A673 (cell line): ENCODE measurements at regions not wholly inside any gene's neighbourhood (a gene's known extent, or its start where the extent isn't known, plus 50 kb on each side); places are given as distances from the start of the nearest gene placed in this dataset.
"Not testable (repeated sequence)": the region's sequence is repeated elsewhere in the genome, so short reads cannot be mapped to it uniquely, and the experiment has no call there.

Experiments
- BruUV-seq: library from RNA; stranded (reverse); fragments of 400-500 nt; replicated peaks from 2 replicates; lab custom pipeline; 2021; lab: Mats Ljungman, UMichigan
- CTCF ChIA-PET: fragments of 300-600 bp; sonication (Branson Sonifier 250); formaldehyde crosslinking; loops from one replicate; lab custom pipeline; 2022; ENCODE audit warnings: antibody characterized with exemption; lab: Charles Lee
- POLR2A ChIA-PET: fragments of 300-600 bp; sonication (Branson Sonifier 250); formaldehyde crosslinking; loops from one replicate; lab custom pipeline; 2022; ENCODE audit warnings: antibody characterized with exemption; ENCODE audit not compliant: low non-redundant PET; lab: Charles Lee
- DNase-seq: peaks from one replicate; pipeline ENCODE4 v3.0.0-alpha.2; 2015; ENCODE audit warnings: low spot score
- H3K27ac ChIP-seq: fragments of 200-600 bp; sonication (generic); 2 replicates; pipeline ENCODE4 v1.5.1; 2016; ENCODE audit warnings: mixed run types, low read depth, mild to moderate bottlenecking, mixed read lengths, antibody characterized with exemption, low read length; ENCODE audit not compliant: poor library complexity, severe bottlenecking
- H3K27me3 ChIP-seq: fragments of 200-600 bp; sonication (generic); replicated peaks from 2 replicates; pipeline ENCODE4 v1.6.1; 2017; ENCODE audit warnings: mixed run types, low read depth, mild to moderate bottlenecking, mixed read lengths, antibody characterized with exemption, low read length; ENCODE audit not compliant: insufficient read depth, poor library complexity
- H3K36me3 ChIP-seq: fragments of 200-600 bp; sonication (generic); 2 replicates; pipeline ENCODE4 v1.6.1; 2016; ENCODE audit warnings: mixed run types, mild to moderate bottlenecking, mixed read lengths, antibody characterized with exemption, low read length; ENCODE audit not compliant: insufficient read depth, poor library complexity, severe bottlenecking
- H3K4me1 ChIP-seq: fragments of 200-600 bp; sonication (generic); 2 replicates; pipeline ENCODE4 v1.6.1; 2017; ENCODE audit warnings: mixed run types, mild to moderate bottlenecking, mixed read lengths, antibody characterized with exemption, low read length; ENCODE audit not compliant: insufficient read depth, poor library complexity, severe bottlenecking
- H3K4me3 ChIP-seq: fragments of 200-600 bp; sonication (generic); 2 replicates; pipeline ENCODE4 v1.5.1; 2016; ENCODE audit warnings: low read depth, mixed run types, mild to moderate bottlenecking, mixed read lengths, low read length; ENCODE audit not compliant: poor library complexity, severe bottlenecking
- H3K9me3 ChIP-seq: fragments of 200-600 bp; sonication (generic); 2 replicates; pipeline ENCODE4 v1.6.1; 2016; ENCODE audit warnings: mixed run types, low read depth, mild to moderate bottlenecking, mixed read lengths, antibody characterized with exemption, low read length; ENCODE audit not compliant: poor library complexity, severe bottlenecking
- EZH2 ChIP-seq: fragments of 200-600 bp; sonication (generic); IDR thresholded peaks from 2 replicates; pipeline ENCODE4 v1.6.1; 2017; ENCODE audit warnings: borderline replicate concordance, low read depth, mild to moderate bottlenecking, mixed read lengths, antibody characterized with exemption, low read length; ENCODE audit not compliant: poor library complexity, severe bottlenecking
- intact Hi-C: fragments of 100-400 bp; cut with micrococcal nuclease; formaldehyde crosslinking; loops from one replicate; pipeline ENCODE4 v1.10.0; 2022; ENCODE audit not compliant: unreplicated experiment
- TF ChIP-seq, protein P1 (sequence below): fragments of 300-800, 200-600 bp; sonication (generic); conservative IDR thresholded peaks from 2 replicates; pipeline ENCODE4 v1.5.1; 2017; ENCODE audit warnings: low read depth, mild to moderate bottlenecking, antibody characterized with exemption, low read length, moderate library complexity, mixed read lengths

DNA sequence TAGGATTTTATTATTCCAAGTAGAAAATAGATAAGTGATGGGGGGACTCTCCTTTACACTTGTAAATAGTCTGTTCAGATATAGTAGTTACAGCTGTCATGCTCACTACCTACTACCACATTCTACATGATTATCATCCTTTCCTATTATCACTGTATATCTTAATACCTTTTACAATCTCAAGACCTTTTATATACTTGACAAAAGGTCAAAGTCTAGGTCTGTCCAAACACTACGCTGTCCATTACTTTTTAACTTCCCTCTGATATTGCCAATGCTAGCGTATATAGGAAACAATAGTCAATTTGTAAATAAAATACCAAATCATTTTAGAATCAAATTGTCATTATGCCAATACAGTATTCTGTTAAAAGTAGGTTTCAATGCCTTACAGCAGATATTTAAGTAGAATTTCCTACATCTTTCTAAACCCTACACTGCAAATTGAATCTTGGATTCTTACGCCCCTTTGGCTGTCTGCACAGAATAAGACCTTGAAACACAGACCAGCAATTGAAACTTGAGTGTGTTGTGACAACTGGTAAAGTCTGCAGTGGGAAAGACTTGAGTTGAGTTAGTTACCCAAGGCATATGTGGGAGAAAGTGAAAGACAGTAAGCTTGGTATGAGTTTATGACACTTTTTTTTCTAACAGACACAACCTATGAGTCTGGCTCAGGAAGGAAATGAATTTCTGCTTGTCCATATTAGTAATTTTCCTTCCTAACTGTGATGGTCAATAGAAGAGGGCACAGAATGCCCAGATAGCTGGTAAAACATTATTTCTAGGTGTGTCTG lies 827.6 kb upstream of the ACO1 start:
- Histone ChIP-seq H3K9me3 (no peaks in the 10 kb centered on the region), H3K36me3 (no peaks in the 10 kb centered on the region), H3K4me3 (no peak overlapping the region), H3K27ac (no peak overlapping the region), H3K27me3 (no peaks in the 10 kb centered on the region), H3K4me1 (no peaks in the 10 kb centered on the region)
- intact Hi-C loops: no loop called here
- ChIA-PET CTCF (no interaction called here), POLR2A (no interaction called here)
- TF ChIP-seq EZH2: no peak
- TF ChIP-seq, protein P1, sequence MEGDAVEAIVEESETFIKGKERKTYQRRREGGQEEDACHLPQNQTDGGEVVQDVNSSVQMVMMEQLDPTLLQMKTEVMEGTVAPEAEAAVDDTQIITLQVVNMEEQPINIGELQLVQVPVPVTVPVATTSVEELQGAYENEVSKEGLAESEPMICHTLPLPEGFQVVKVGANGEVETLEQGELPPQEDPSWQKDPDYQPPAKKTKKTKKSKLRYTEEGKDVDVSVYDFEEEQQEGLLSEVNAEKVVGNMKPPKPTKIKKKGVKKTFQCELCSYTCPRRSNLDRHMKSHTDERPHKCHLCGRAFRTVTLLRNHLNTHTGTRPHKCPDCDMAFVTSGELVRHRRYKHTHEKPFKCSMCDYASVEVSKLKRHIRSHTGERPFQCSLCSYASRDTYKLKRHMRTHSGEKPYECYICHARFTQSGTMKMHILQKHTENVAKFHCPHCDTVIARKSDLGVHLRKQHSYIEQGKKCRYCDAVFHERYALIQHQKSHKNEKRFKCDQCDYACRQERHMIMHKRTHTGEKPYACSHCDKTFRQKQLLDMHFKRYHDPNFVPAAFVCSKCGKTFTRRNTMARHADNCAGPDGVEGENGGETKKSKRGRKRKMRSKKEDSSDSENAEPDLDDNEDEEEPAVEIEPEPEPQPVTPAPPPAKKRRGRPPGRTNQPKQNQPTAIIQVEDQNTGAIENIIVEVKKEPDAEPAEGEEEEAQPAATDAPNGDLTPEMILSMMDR: no peak
- no TSS peak for BruUV-seq
- DNase-seq: no peak

DNA sequence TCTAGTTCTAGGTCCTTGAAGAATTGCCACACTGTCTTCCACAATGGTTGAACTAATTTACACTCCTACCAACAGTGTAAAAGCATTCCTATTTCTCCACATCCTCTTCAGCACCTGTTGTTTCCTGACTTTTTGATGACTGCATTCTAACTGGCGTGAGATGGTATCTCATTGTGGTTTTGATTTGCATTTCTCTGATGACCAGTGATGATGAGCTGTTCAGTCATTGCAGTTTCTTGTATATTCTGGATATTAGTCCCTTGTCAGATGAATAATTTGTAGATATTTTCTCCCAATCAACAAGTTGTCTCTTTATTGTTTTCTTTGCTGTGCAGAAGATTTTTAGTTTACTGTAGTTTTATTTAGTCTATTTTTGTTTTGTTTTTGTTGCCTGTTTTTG lies 812.3 kb upstream of the ACO1 start:
- H3K27me3 ChIP-seq, BruUV-seq, H3K36me3 ChIP-seq, CTCF ChIA-PET, H3K4me3 ChIP-seq, DNase-seq, H3K4me1 ChIP-seq, intact Hi-C loops, H3K27ac ChIP-seq, H3K9me3 ChIP-seq, POLR2A ChIA-PET: not testable (repeated sequence)

DNA sequence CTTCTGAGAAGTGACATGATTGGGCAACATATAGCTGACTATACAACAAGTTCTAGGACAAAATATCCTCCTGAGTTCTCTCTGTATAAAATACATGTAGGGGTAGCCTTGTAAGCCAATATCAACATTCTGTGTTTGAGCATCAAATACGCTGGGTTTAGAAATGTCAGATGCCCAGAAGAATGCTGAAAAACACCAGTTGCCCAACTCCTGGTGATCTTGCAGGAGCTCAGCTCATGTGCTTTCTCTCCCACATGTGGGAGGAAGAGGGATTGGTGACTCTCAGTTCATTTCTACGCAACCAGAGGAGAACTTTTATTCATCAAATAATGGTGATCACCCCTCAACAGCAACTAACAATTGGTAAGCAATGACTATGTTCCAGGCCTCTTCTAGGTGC lies 810.9 kb upstream of the ACO1 start:
- no TSS peak for BruUV-seq
- intact Hi-C loops: no loop called here
- no peak for DNase-seq
- no peaks in the 10 kb centered on the region for H3K9me3 ChIP-seq
- H3K27ac ChIP-seq: no peak overlapping the region
- no peak overlapping the region for H3K4me3 ChIP-seq
- no peaks in the 10 kb centered on the region for H3K36me3 ChIP-seq
- ChIA-PET POLR2A (no interaction called here), CTCF (no interaction called here)
- peaks cover 4% of the 10 kb centered on the region for H3K4me1 ChIP-seq
- no peak for TF ChIP-seq EZH2
- TF ChIP-seq, protein P1: no peak
- H3K27me3 ChIP-seq: no peaks in the 10 kb centered on the region
